Activated naive CD4-positive, alpha-beta T cell treated with anti-CD3 and anti-CD28 coated beads for 36 hours (primary cell): ENCODE measurements at regions not wholly inside any gene's neighbourhood (a gene's known extent, or its start where the extent isn't known, plus 50 kb on each side); places are given as distances from the start of the nearest gene placed in this dataset.

Experiments
- CTCF ChIA-PET: fragments of 350-600 bp; sonication (Branson Sonifier 250); formaldehyde crosslinking; loops from one replicate; lab custom pipeline; 2021; ENCODE audit warnings: antibody characterized with exemption; lab: Charles Lee
- DNase-seq: peaks from one replicate; pipeline ENCODE4 v3.0.0-alpha.2; 2020
- H3K27ac Mint-ChIP-seq: one replicate; pipeline ENCODE4 v1.8.0; 2021; ENCODE audit warnings: mild to moderate bottlenecking, mixed read lengths
- H3K27me3 Mint-ChIP-seq: one replicate; pipeline ENCODE4 v1.8.0; 2021; ENCODE audit warnings: low read depth, mixed read lengths
- H3K36me3 Mint-ChIP-seq: one replicate; pipeline ENCODE4 v1.8.0; 2021; ENCODE audit warnings: low read depth, mixed read lengths
- H3K4me1 Mint-ChIP-seq: one replicate; pipeline ENCODE4 v1.8.0; 2021; ENCODE audit warnings: low read depth, mixed read lengths
- H3K4me3 Mint-ChIP-seq: one replicate; pipeline ENCODE4 v1.8.0; 2021; ENCODE audit warnings: mild to moderate bottlenecking, moderate library complexity, mixed read lengths
- H3K9me3 Mint-ChIP-seq: one replicate; pipeline ENCODE4 v1.8.0; 2021; ENCODE audit warnings: mixed read lengths
- intact Hi-C: fragments of 100-400 bp; cut with micrococcal nuclease; formaldehyde crosslinking; loops from one replicate; pipeline ENCODE4 v1.15.1; 2023

- DNase-seq: no peak
- H3K27ac Mint-ChIP-seq: no peak overlapping the region
- H3K4me1 Mint-ChIP-seq: no peaks in the 10 kb centered on the region
- intact Hi-C loops: loop anchor here (5.0 kb wide), 1 partner anchor 153 kb away; no protein-coding TSS in a partner anchor
- CTCF ChIA-PET: no interaction called here
- no peak overlapping the region for H3K4me3 Mint-ChIP-seq
- H3K9me3 Mint-ChIP-seq: no peaks in the 10 kb centered on the region
- no peaks in the 10 kb centered on the region for H3K36me3 Mint-ChIP-seq
- H3K27me3 Mint-ChIP-seq: peaks cover 16% of the 10 kb centered on the region
These were observed 295.6 kb upstream of the RASGRP1 start for GRCh38 chr15:38860253-38860652.

GRCh38 chr15:38860674-38861073 lies 296.1 kb upstream of the RASGRP1 start:
- Mint-ChIP-seq H3K9me3 (no peaks in the 10 kb centered on the region), H3K27ac (no peak overlapping the region), H3K4me3 (no peak overlapping the region), H3K4me1 (no peaks in the 10 kb centered on the region), H3K27me3 (peaks cover 16% of the 10 kb centered on the region), H3K36me3 (no peaks in the 10 kb centered on the region)
- CTCF ChIA-PET: no interaction called here
- intact Hi-C loops: loop anchor here (5.0 kb wide), 1 partner anchor 153 kb away; no protein-coding TSS in a partner anchor
- DNase-seq: no peak

GRCh38 chr15:38861108-38861507 lies 296.5 kb upstream of the RASGRP1 start:
- intact Hi-C loops: loop anchor here (5.0 kb wide), 1 partner anchor 154 kb away; no protein-coding TSS in a partner anchor
- Mint-ChIP-seq H3K4me1 (no peaks in the 10 kb centered on the region), H3K27me3 (peaks cover 17% of the 10 kb centered on the region), H3K27ac (no peak overlapping the region), H3K4me3 (no peak overlapping the region), H3K36me3 (no peaks in the 10 kb centered on the region), H3K9me3 (no peaks in the 10 kb centered on the region)
- CTCF ChIA-PET: no interaction called here
- no peak for DNase-seq

GRCh38 chr15:38862099-38862498 lies 297.5 kb upstream of the RASGRP1 start:
- H3K27me3 Mint-ChIP-seq: peaks cover 17% of the 10 kb centered on the region
- H3K9me3 Mint-ChIP-seq: no peaks in the 10 kb centered on the region
- no peaks in the 10 kb centered on the region for H3K4me1 Mint-ChIP-seq
- CTCF ChIA-PET: no interaction called here
- H3K4me3 Mint-ChIP-seq: no peak overlapping the region
- no peaks in the 10 kb centered on the region for H3K36me3 Mint-ChIP-seq
- DNase-seq: no peak
- intact Hi-C loops: loop anchor here (5.0 kb wide), 1 partner anchor 155 kb away; no protein-coding TSS in a partner anchor
- no peak overlapping the region for H3K27ac Mint-ChIP-seq

GRCh38 chr15:38863381-38863780 lies 298.8 kb upstream of the RASGRP1 start:
- H3K9me3 Mint-ChIP-seq: no peaks in the 10 kb centered on the region
- H3K27me3 Mint-ChIP-seq: peaks cover 15% of the 10 kb centered on the region
- CTCF ChIA-PET: interaction anchor here (0.7 kb wide), 1 partner anchor 149 kb away, joined by 3 read pairs; no protein-coding TSS in a partner anchor
- no peak for DNase-seq
- no peaks in the 10 kb centered on the region for H3K36me3 Mint-ChIP-seq
- intact Hi-C loops: loop anchor here (5.0 kb wide), 1 partner anchor 156 kb away; no protein-coding TSS in a partner anchor
- no peaks in the 10 kb centered on the region for H3K4me1 Mint-ChIP-seq
- no peak overlapping the region for H3K4me3 Mint-ChIP-seq
- H3K27ac Mint-ChIP-seq: no peak overlapping the region

- peaks cover 15% of the 10 kb centered on the region for H3K27me3 Mint-ChIP-seq
- no peaks in the 10 kb centered on the region for H3K36me3 Mint-ChIP-seq
- DNase-seq: peak; percentile 11
- no peak overlapping the region for H3K4me3 Mint-ChIP-seq
- H3K4me1 Mint-ChIP-seq: no peaks in the 10 kb centered on the region
- intact Hi-C loops: loop anchor here (5.0 kb wide), 1 partner anchor 157 kb away; no protein-coding TSS in a partner anchor
- no peak overlapping the region for H3K27ac Mint-ChIP-seq
- no peaks in the 10 kb centered on the region for H3K9me3 Mint-ChIP-seq
- CTCF ChIA-PET: interaction anchor here (0.7 to 1.1 kb wide), 3 partner anchors 12 to 157 kb away, joined by 3 read pairs; no protein-coding TSS in a partner anchor
These were observed 299.5 kb upstream of the RASGRP1 start for GRCh38 chr15:38864122-38864521.

- no peak for DNase-seq
- intact Hi-C loops: loop anchor here (5.0 kb wide), 1 partner anchor 158 kb away; no protein-coding TSS in a partner anchor
- H3K27ac Mint-ChIP-seq: no peak overlapping the region
- H3K4me1 Mint-ChIP-seq: no peaks in the 10 kb centered on the region
- H3K27me3 Mint-ChIP-seq: peaks cover 17% of the 10 kb centered on the region
- no peaks in the 10 kb centered on the region for H3K36me3 Mint-ChIP-seq
- H3K4me3 Mint-ChIP-seq: no peak overlapping the region
- CTCF ChIA-PET: interaction anchor here (0.7 to 1.1 kb wide), 2 partner anchors 11 to 158 kb away, joined by 3 read pairs; no protein-coding TSS in a partner anchor
- no peaks in the 10 kb centered on the region for H3K9me3 Mint-ChIP-seq
These were observed 300.4 kb upstream of the RASGRP1 start for GRCh38 chr15:38864827-38865581.

GRCh38 chr15:38867556-38867955 lies 302.9 kb upstream of the RASGRP1 start:
- Mint-ChIP-seq H3K4me3 (no peak overlapping the region), H3K36me3 (no peaks in the 10 kb centered on the region), H3K27me3 (peaks cover 13% of the 10 kb centered on the region), H3K27ac (no peak overlapping the region), H3K9me3 (peaks cover 1% of the 10 kb centered on the region), H3K4me1 (no peaks in the 10 kb centered on the region)
- intact Hi-C loops: no loop called here
- no peak for DNase-seq
- CTCF ChIA-PET: no interaction called here

- intact Hi-C loops: no loop called here
- Mint-ChIP-seq H3K36me3 (no peaks in the 10 kb centered on the region), H3K27me3 (peaks cover 13% of the 10 kb centered on the region), H3K27ac (no peak overlapping the region), H3K9me3 (peaks cover 1% of the 10 kb centered on the region), H3K4me3 (no peak overlapping the region), H3K4me1 (no peaks in the 10 kb centered on the region)
- DNase-seq: no peak
- CTCF ChIA-PET: no interaction called here
These were observed 303.9 kb upstream of the RASGRP1 start for GRCh38 chr15:38868326-38869114.

GRCh38 chr15:38871638-38872037 lies 307.0 kb upstream of the RASGRP1 start:
- Mint-ChIP-seq H3K36me3 (no peaks in the 10 kb centered on the region), H3K9me3 (peaks cover 1% of the 10 kb centered on the region)
- intact Hi-C loops: no loop called here

GRCh38 chr15:38872732-38873131 lies 308.1 kb upstream of the RASGRP1 start:
- Mint-ChIP-seq H3K9me3 (peaks cover 1% of the 10 kb centered on the region), H3K36me3 (no peaks in the 10 kb centered on the region), H3K4me3 (no peak overlapping the region), H3K4me1 (no peaks in the 10 kb centered on the region), H3K27me3 (peaks cover 2% of the 10 kb centered on the region), H3K27ac (no peak overlapping the region)
- DNase-seq: no peak
- CTCF ChIA-PET: interaction anchor here (0.8 kb wide), 1 partner anchor 883 kb away, joined by 3 read pairs; no protein-coding TSS in a partner anchor
- intact Hi-C loops: no loop called here

More at GRCh38 chr15:38871638-38872037, 307.0 kb upstream of the RASGRP1 start:
- Mint-ChIP-seq H3K27me3 (peaks cover 4% of the 10 kb centered on the region), H3K4me3 (no peak overlapping the region), H3K27ac (no peak overlapping the region), H3K4me1 (no peaks in the 10 kb centered on the region)
- CTCF ChIA-PET: interaction anchor here (0.6 kb wide), 1 partner anchor 461 kb away, joined by 4 read pairs; no protein-coding TSS in a partner anchor
- DNase-seq: no peak

GRCh38 chr15:38873158-38873557 lies 308.5 kb upstream of the RASGRP1 start:
- DNase-seq: no peak
- peaks cover 2% of the 10 kb centered on the region for H3K27me3 Mint-ChIP-seq
- no peak overlapping the region for H3K27ac Mint-ChIP-seq
- peaks cover 1% of the 10 kb centered on the region for H3K9me3 Mint-ChIP-seq
- intact Hi-C loops: no loop called here
- CTCF ChIA-PET: interaction anchor here (0.8 kb wide), 1 partner anchor 883 kb away, joined by 3 read pairs; no protein-coding TSS in a partner anchor
- no peak overlapping the region for H3K4me3 Mint-ChIP-seq
- no peaks in the 10 kb centered on the region for H3K36me3 Mint-ChIP-seq
- no peaks in the 10 kb centered on the region for H3K4me1 Mint-ChIP-seq
